GM12892 (cell line): ENCODE measurements at regions not wholly inside any gene's neighbourhood (a gene's known extent, or its start where the extent isn't known, plus 50 kb on each side); places are given as distances from the start of the nearest gene placed in this dataset.

ENCODE experiments used
- DNase-seq: peaks from one replicate; pipeline ENCODE4 v3.0.0; 2011; ENCODE audit not compliant: insufficient read length
- FAIRE-seq: peaks from 2 replicates; lab custom pipeline; 2011; peaks lifted over from hg19 to GRCh38; lab: Jason Lieb, UNC
- POLR2A ChIP-seq: IDR thresholded peaks from 2 replicates; pipeline ENCODE4 v1.6.1; 2011; ENCODE audit warnings: low read depth, low read length, control low read depth
- POLR2AphosphoS5 ChIP-seq: IDR thresholded peaks from 2 replicates; pipeline ENCODE4 v1.6.1; 2011; ENCODE audit warnings: low read depth, low read length, control low read depth
- TAF1 ChIP-seq: IDR thresholded peaks from 2 replicates; pipeline ENCODE4 v1.6.1; 2011; ENCODE audit warnings: low read depth, mild to moderate bottlenecking, control low read depth, low read length, borderline replicate concordance

- TF ChIP-seq POLR2A (no peak), TAF1 (no peak), POLR2AphosphoS5 (no peak)
- DNase-seq (no peak), FAIRE-seq (no peak)
These were observed 166.1 kb downstream of the MACROH2A1 start for GRCh38 chr5:135232958-135233357.

DNA sequence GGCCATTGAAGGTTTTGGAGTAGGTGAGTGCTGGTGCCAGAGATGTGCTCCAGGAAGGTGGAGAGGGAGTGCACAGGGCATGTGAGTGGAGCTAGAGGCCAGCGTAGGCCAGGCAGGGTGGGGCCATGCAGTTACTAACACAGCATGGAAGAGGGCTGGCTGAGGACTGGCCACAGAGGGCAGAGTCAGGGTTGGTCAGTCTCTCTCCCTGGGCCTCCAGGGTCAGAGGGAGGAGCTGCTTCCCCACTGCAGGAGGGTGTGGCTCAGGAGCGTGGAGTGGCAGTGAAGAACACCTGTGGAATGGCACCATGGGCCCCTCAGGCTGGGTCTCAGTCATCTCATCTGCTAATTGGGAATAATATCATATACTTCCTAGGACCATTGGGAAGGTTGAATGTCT is 167.7 kb downstream of the MACROH2A1 start:
- DNase-seq (no peak), FAIRE-seq (no peak)
- TF ChIP-seq POLR2A (no peak), POLR2AphosphoS5 (no peak), TAF1 (no peak)

- no peak for TF ChIP-seq POLR2A
- no peak for TF ChIP-seq TAF1
- no peak for TF ChIP-seq POLR2AphosphoS5
- no peak for DNase-seq
- no peak for FAIRE-seq
These were observed 168.6 kb downstream of the MACROH2A1 start for GRCh38 chr5:135230251-135230925.

DNA sequence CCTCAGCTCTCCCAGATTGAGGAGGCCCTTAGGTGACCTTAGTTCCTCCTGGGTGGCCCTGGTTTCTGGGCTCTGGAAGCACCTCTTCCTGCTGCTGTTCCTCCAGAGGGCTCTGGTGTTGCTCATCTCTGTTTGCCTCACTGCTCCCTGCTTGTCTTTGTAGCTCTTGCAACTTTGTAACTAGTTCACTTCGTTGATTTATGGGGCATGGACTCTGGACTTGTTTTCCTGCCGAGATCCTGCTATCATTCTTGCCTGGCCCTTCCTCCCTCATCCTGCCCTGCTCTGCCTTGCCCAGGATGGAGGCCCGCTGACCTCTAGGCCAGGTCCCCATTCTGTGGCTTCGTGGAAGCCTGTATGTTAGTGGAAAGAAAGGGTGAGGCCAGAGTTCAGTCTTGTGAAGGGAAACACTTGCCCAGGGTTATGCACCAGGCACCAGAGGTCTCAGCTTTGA is 169.3 kb downstream of the MACROH2A1 start:
- FAIRE-seq = no peak
- DNase-seq = no peak
- TF ChIP-seq POLR2A (no peak), POLR2AphosphoS5 (no peak), TAF1 (no peak)

DNA sequence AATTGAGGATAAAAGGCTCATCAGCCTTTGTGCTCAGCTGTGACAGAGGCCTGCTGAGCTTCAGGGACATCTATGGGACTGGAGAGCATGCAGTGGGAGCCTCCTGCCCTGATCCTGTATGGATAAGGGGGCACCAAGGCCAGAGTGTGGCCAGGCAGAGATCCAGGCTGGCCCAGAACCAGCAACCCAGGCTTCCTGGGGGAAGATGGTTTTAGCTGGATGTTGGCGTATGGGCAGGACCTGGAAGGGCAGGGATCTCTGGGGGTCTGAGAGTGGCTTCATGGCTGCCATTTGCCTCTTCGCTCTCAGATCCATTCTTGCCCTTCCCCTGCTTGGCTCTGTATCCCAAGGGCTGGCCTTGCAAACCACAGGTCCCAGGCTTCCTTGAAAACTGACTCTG is 169.9 kb downstream of the MACROH2A1 start:
- TF ChIP-seq POLR2A = no peak

GRCh38 chr5:135228222-135228621 is 170.8 kb downstream of the MACROH2A1 start:
- no peak for TF ChIP-seq POLR2A
- no peak for DNase-seq
- FAIRE-seq = no peak

More for the DNA sequence above, 169.9 kb downstream of the MACROH2A1 start:
- no peak for FAIRE-seq
- no peak for DNase-seq

DNA sequence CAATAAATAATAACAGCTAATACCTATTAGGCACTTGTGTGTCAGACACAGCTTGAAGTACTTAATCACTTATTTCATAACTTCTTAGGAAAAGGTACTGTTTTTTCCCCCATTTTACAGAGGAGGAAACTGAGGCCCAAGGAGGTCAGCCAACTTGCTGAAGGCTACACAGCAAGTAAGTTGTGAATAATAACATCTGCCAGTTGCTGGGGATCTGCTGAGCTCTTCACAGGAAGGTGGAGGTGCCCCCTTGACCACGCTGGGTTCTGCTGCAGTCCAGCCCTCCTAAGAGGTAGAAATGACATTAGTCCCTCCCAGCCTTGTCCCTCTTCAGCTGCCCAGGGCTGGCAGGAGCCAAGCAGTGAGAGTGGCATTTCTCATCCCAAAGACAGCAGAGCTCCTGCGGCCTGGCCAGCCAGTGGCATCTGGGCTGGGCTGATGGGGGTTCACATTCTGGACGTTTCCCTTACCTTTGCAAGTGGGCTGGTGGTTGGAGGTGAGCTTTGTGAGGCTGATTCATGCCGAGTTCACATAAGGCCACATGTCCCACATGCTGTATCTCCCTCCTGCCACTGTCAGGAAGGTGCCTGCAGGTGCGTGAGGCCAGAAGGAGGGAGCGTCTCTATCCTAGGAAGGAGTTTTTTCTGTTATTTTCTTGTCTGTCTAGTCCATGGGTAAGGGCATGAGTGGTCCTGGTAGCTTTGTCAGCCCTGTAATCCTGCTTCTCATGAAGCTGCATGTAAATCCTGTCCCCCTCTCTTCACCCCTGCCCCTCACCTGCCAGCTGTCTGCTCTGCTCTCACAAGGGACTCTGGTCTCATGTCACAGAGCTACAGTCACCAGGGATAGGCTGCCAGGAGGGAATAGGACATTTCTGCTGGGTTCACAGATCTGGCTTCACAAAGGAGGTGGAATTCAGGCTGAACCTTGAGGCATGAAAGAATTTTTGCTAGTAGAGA is 171.7 kb downstream of the MACROH2A1 start:
- DNase-seq (no peak), FAIRE-seq (no peak)
- TF ChIP-seq POLR2A (no peak), POLR2AphosphoS5 (no peak), TAF1 (no peak)

GRCh38 chr5:135225856-135226560 is 173.0 kb downstream of the MACROH2A1 start:
- TF ChIP-seq POLR2AphosphoS5 (no peak), TAF1 (no peak), POLR2A (no peak)
- DNase-seq (no peak), FAIRE-seq (no peak)

- TF ChIP-seq TAF1 = no peak
- TF ChIP-seq POLR2AphosphoS5 = no peak
- TF ChIP-seq POLR2A = no peak
- DNase-seq = no peak
- FAIRE-seq = no peak
These were observed 175.0 kb downstream of the MACROH2A1 start for GRCh38 chr5:135223891-135224625.

DNA sequence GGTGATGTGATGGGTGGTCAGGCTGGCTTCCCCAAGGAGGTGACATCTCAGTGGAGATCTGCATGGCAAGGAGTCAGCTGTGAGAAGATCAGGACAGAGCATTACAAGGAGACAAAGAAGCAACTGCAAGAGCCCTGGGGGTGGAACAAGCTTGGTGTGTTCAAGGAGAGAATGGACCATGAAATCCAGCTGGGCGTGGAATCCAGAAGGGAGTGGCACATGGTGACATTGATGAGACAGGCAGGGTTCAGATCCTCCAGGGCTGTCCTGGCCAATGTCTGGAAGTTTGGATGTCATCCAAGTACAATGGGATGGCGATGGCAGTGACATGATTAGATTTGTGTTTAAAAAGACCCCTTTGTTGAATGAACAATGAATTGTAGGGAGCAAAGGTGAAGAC is 175.6 kb downstream of the MACROH2A1 start:
- FAIRE-seq (no peak), DNase-seq (no peak)
- no peak for TF ChIP-seq POLR2AphosphoS5
- TF ChIP-seq POLR2A = no peak
- TF ChIP-seq TAF1 = no peak

DNA sequence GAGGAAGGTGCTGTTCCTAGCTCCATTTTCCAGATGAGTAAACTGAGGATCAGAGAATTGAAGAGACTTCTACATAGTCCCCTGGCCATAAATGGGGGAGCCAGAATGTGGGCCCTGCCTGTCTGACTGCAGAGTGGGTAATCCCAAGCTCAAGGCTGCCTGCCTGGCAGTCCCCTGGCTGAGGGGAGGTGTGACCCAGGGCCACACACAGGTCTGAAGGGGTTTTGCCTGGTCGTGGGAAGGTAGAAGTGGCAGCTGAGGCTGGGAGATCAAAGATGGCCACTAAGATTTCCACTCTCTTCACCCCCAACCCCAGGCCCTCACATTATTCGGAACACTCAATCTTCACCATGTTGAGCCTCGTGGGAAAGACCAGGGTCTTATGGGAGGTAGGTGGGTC is 176.3 kb downstream of the MACROH2A1 start:
- no peak for FAIRE-seq
- DNase-seq = no peak
- TF ChIP-seq POLR2AphosphoS5 (no peak), POLR2A (no peak), TAF1 (no peak)
